Esophagus muscularis mucosa (tissue), 4 donors: ENCODE measurements at regions not wholly inside any gene's neighbourhood (a gene's known extent, or its start where the extent isn't known, plus 50 kb on each side); places are given as distances from the start of the nearest gene placed in this dataset.
"Not testable (repeated sequence)": the region's sequence is repeated elsewhere in the genome, so short reads cannot be mapped to it uniquely, and the experiment has no call there.

Experiments
- DNase-seq: peaks from one replicate; pipeline ENCODE4 v3.0.0-alpha.2; 2017; ENCODE audit errors: extremely low spot score
- H3K27ac ChIP-seq, 4 donors: fragments of 200-600 bp; sonication (generic); replicated peaks in 1 of 4; 1 replicate in 3 of 4; 2 replicates in 1 of 4; pipeline ENCODE4 v1.5.1; 2016 to 2019; ENCODE audit warnings: mild to moderate bottlenecking in 1 of 4
- H3K27me3 ChIP-seq, 4 donors: fragments of 200-600 bp; sonication (generic); one replicate each; pipeline versions ENCODE4 v1.5.1 to v1.6.0; 2016 to 2019
- H3K36me3 ChIP-seq, 4 donors: fragments of 200-600 bp; sonication (generic); one replicate each; pipeline ENCODE4 v1.5.1; 2016 to 2019
- H3K4me1 ChIP-seq, 4 donors: fragments of 200-600 bp; sonication (generic); one replicate each; pipeline ENCODE4 v1.5.1; 2016 to 2019
- H3K4me3 ChIP-seq, 4 donors: fragments of 200-600 bp; sonication (generic); 1 replicate in 2 of 4; 2 replicates in 2 of 4; pipeline ENCODE4 v1.5.1; 2016 to 2019; ENCODE audit warnings: mild to moderate bottlenecking in 4 of 4, moderate library complexity in 1 of 4
- H3K9me3 ChIP-seq, 4 donors: fragments of 200-600 bp; sonication (generic); 1 replicate in 3 of 4; 2 replicates in 1 of 4; pipeline ENCODE4 v1.5.1; 2016 to 2019
- EP300 ChIP-seq: sonication (generic); formaldehyde crosslinking; IDR thresholded peaks from one replicate; pipeline ENCODE4 v1.6.1; 2017; ENCODE audit warnings: antibody characterized with exemption
- POLR2A ChIP-seq: fragments of 450-650 bp; IDR thresholded peaks from one replicate; pipeline ENCODE4 v1.6.1; 2017; ENCODE audit warnings: antibody characterized with exemption, moderate library complexity, mild to moderate bottlenecking, low read depth
- POLR2AphosphoS5 ChIP-seq, 2 donors: sonication (generic); formaldehyde crosslinking; IDR thresholded peaks; one replicate each; pipeline ENCODE4 v1.6.1; 2017; ENCODE audit warnings: antibody characterized with exemption in 2 of 2
- WGBS: methylation state at CpG from one replicate; pipeline ENCODE4 v1.1.5; 2018; 5-methylcytosine and 5-hydroxymethylcytosine counted together
- intact Hi-C: fragments of 100-400 bp; cut with DNase I; formaldehyde crosslinking; loops from one replicate; pipeline ENCODE4 v1.15.1; 2023
- TF ChIP-seq, protein P1 (sequence below), 3 experiments: fragments of 200-600 bp in 2 of 3; fragments of 450-650 bp in 1 of 3; sonication (generic) in 2 of 3; IDR thresholded peaks; one replicate each; pipeline ENCODE4 v1.5.1; 2017 to 2019; ENCODE audit warnings: antibody characterized with exemption in 3 of 3, mild to moderate bottlenecking in 2 of 3, moderate library complexity in 1 of 3

DNA sequence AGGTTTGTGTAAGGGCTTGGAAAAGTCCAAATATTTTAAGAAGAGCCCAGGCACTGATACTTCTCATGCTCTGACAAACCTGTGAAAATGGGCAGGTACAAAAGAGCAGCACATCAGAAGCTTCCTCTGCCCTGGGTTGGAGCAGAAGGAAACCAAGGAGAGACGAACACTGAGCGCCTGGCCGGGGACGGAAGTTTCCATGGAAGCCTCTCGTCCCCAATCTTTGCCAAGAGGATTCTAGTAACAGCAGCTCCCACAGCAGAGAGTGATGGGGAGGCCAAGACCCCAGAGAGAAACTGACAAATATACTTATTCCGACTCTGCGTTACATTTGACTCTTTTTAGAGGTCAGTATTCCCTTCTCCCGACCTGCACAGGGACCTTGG lies 268.5 kb downstream of the C16orf95 start:
- Histone ChIP-seq H3K27me3 (peaks cover 0 to 77% (median 10%) of the 10 kb centered on the region in 4 donors), H3K4me3 (no peak overlapping the region), H3K4me1 (peaks cover 0 to 4% (median 3%) of the 10 kb centered on the region in 4 donors), H3K27ac (no peak overlapping the region), H3K36me3 (no peaks in the 10 kb centered on the region), H3K9me3 (peaks cover 0 to under 1% (median 0%) of the 10 kb centered on the region in 4 donors)
- intact Hi-C loops: no loop called here
- WGBS: 66% methylated on average over 8 of the region's 8 CpGs
- no peak for TF ChIP-seq POLR2AphosphoS5 (IDR thresholded peaks at IDR 0.05)
- TF ChIP-seq, protein P1, sequence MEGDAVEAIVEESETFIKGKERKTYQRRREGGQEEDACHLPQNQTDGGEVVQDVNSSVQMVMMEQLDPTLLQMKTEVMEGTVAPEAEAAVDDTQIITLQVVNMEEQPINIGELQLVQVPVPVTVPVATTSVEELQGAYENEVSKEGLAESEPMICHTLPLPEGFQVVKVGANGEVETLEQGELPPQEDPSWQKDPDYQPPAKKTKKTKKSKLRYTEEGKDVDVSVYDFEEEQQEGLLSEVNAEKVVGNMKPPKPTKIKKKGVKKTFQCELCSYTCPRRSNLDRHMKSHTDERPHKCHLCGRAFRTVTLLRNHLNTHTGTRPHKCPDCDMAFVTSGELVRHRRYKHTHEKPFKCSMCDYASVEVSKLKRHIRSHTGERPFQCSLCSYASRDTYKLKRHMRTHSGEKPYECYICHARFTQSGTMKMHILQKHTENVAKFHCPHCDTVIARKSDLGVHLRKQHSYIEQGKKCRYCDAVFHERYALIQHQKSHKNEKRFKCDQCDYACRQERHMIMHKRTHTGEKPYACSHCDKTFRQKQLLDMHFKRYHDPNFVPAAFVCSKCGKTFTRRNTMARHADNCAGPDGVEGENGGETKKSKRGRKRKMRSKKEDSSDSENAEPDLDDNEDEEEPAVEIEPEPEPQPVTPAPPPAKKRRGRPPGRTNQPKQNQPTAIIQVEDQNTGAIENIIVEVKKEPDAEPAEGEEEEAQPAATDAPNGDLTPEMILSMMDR (IDR thresholded peaks at IDR 0.05): no peak
- TF ChIP-seq POLR2A: no peak
- TF ChIP-seq EP300: no peak
- DNase-seq: no peak

DNA sequence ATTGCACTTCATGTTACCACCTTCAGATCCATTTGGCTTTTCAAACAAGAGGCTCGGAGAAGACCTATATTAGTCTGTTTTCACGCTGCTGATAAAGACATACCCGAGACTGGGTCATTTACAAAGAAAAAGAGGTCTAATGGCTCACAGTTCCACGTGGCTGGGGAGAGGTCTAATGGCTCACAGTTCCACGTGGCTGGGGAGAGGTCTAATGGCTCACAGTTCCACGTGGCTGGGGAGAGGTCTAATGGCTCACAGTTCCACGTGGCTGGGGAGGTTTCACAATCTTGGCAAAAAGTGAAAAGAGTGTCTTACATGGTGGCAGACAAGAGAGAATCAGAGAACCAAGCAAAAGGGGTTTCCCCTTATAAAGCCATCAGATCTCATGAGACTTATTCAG lies 268.0 kb downstream of the C16orf95 start:
- WGBS: 82% methylated on average over 7 of the region's 7 CpGs
- intact Hi-C loops, H3K9me3 ChIP-seq, H3K4me1 ChIP-seq, DNase-seq, H3K36me3 ChIP-seq, H3K4me3 ChIP-seq, H3K27ac ChIP-seq: not testable (repeated sequence)
- H3K27me3 ChIP-seq: peaks cover 0 to 77% (median 11%) of the 10 kb centered on the region in 4 donors

DNA sequence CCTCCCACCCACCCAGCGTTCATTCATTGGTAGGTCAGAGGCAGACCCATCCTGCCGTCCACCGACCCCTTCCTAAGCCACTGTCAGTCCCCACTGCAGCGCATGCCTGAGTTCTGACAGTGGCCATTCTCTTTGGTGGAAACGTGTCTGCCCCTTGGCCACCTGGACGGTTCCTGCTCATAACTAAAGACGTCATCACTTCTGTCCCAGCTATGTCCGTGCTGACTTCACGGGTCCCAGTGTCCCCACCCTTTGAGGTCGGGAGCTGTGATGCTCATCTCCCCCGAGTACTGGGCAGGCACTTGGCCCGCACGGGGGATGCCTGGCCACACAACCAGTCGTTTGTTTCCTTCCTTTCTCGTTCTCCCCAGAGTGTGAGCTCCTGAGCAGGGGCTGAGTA lies 267.1 kb downstream of the C16orf95 start:
- intact Hi-C loops: no loop called here
- Histone ChIP-seq H3K36me3 (no peaks in the 10 kb centered on the region), H3K4me1 (no peaks in the 10 kb centered on the region), H3K27ac (no peak overlapping the region), H3K27me3 (peaks cover 0 to 84% (median 11%) of the 10 kb centered on the region in 4 donors), H3K4me3 (no peak overlapping the region), H3K9me3 (peaks cover 0 to 12% (median 9%) of the 10 kb centered on the region in 4 donors)
- 82% methylated on average over 14 of the region's 15 CpGs for WGBS
- TF ChIP-seq EP300 (no peak), POLR2AphosphoS5 (IDR thresholded peaks at IDR 0.05) (no peak), POLR2A (no peak)
- DNase-seq: no peak

DNA sequence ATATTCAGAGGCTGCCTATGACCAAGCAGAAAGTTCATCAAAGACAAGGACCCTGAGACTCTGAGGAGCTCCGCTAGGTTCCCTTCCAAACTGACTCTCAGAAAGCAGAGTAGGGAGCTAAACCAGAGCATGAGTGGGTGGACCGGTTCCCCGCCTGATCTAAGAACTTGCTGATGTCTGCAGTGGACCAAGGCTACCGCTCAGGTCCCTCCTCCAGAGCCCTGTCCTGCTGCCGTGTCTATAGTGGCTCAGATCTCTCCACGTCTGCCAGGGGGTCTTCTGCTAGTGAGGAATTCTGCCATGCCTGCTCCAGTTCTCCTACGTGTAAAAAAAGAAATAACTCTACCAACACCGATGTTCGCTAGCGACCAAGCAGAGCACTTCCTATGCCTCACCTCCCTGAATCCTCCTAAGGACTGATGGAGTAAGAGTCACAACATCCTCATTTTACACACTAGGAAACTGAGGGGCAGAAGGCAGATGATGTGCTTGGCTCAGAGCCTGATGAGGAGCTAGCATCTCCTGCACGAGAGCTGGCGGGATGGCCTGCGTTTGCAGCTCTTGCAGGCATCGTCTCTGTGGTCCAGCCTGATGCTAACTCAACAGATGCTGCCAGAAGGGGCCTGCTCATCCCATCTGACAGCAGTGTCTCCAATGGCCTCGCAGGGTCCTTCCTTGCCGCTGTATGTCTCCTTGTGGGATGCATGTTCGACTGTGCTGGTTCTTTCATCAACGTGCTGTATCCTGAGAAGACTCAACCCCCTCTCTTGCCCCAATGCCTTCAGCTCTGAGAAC lies 265.5 kb downstream of the C16orf95 start:
- intact Hi-C loops: no loop called here
- WGBS: 80% methylated on average over 17 of the region's 18 CpGs
- H3K9me3 ChIP-seq: peaks cover 0 to 12% (median 9%) of the 10 kb centered on the region in 4 donors
- H3K36me3 ChIP-seq: no peaks in the 10 kb centered on the region
- no peaks in the 10 kb centered on the region for H3K4me1 ChIP-seq
- H3K27me3 ChIP-seq: peaks cover 0 to 91% (median 11%) of the 10 kb centered on the region in 4 donors
- H3K4me3 ChIP-seq: no peak overlapping the region
- no peak for TF ChIP-seq POLR2AphosphoS5 (IDR thresholded peaks at IDR 0.05)
- TF ChIP-seq, protein P1 (IDR thresholded peaks at IDR 0.05): no peak
- no peak for TF ChIP-seq POLR2A
- TF ChIP-seq EP300: no peak
- no peak for DNase-seq
- H3K27ac ChIP-seq: no peak overlapping the region

DNA sequence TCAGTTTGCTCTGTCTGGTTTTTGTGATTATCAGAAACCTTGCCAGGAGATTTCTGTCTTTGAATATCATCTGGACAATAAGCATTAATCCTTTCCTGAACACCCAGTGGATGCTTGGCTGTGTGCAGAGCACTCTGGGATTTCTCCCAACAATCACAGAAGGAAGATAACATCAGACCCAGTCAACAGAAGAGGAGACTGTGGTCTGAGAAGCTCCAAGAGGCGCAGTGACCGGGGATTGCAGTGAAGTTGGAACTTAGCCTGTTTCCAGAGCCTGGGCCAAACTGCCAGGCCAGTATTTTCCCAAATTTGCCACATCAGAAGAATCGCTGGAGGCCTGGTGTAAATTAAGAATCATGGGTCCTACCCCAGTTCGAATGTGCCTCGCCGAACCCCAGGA lies 264.7 kb downstream of the C16orf95 start:
- H3K4me1 ChIP-seq: no peaks in the 10 kb centered on the region
- no peaks in the 10 kb centered on the region for H3K36me3 ChIP-seq
- no peak for DNase-seq
- peaks cover 0 to 91% (median 9%) of the 10 kb centered on the region in 4 donors for H3K27me3 ChIP-seq
- intact Hi-C loops: no loop called here
- H3K4me3 ChIP-seq: no peak overlapping the region
- 78% methylated on average over 6 of the region's 6 CpGs for whole genome bisulfite sequencing
- H3K27ac ChIP-seq: no peak overlapping the region
- TF ChIP-seq EP300 (no peak), POLR2A (no peak), POLR2AphosphoS5 (IDR thresholded peaks at IDR 0.05) (no peak)
- TF ChIP-seq, protein P1 (IDR thresholded peaks at IDR 0.05): no peak
- H3K9me3 ChIP-seq: peaks cover 0 to 12% (median 9%) of the 10 kb centered on the region in 4 donors
